ENCODE measurements at regions not wholly inside any gene's neighbourhood (a gene's known extent, or its start where the extent isn't known, plus 50 kb on each side); places are given as distances from the start of the nearest gene placed in this dataset.

DNA sequence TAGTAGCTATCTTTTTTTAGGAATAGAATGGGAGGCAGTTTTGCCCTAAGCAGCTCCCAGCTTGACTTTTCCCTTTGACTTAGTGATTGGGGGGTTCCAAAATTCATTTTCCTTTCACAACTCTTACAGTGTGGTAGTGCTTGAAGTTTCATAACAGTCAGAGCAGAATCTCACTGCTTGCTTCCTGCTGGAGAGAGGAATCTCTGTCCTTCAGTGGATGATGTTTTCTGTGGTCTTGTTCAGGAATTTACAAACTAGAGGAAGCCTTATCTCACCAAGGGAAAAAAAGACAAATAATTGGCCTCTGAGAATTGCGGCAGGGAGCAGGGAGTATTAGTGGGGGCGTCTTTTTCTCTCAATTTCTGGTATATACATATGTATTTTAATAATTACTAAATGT is 326.6 kb upstream of the C2CD4B start:
- intact Hi-C loops (cut with micrococcal nuclease; ENCODE audit: unreplicated experiment), result no loop called here
- H3K4me3 ChIP-seq (ENCODE audit: low read depth, low read length, poor library complexity, severe bottlenecking), result no peak overlapping the region
- BruUV-seq (replicated peaks), result no TSS peak

DNA sequence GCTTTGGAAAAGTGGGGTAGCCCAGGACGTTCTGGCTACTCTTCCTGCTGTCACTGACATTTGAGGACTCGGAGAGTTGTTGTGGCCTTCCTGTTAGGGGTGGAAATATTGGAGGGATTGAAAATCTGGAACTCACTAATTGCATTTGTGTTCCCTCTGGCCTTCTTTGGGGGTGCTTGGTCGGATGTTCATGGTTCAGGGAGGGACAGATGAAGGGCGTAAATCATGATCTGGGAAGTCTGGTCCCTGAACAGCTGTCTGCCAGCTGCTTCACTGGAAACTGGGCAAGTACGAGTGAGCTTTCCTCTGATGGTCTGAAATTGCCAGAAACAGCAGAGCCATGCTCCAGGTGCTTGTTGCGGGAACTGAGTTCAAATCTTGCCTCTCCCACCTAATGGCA is 327.8 kb upstream of the C2CD4B start:
- no TSS peak for BruUV-seq (replicated peaks)
- no peak for DNase-seq (ENCODE audit: low spot score)
- ChIA-PET POLR2A (ENCODE audit: low non-redundant PET) (no interaction called here), CTCF (no interaction called here)
- H3K4me3 ChIP-seq (ENCODE audit: low read depth, low read length, poor library complexity, severe bottlenecking), result no peak overlapping the region
- no peaks in the 10 kb centered on the region for H3K27me3 ChIP-seq (replicated peaks; ENCODE audit: insufficient read depth, low read depth, low read length, poor library complexity)
- no peak overlapping the region for H3K27ac ChIP-seq (ENCODE audit: low read depth, low read length, poor library complexity, severe bottlenecking)
- H3K36me3 ChIP-seq (ENCODE audit: insufficient read depth, low read length, poor library complexity, severe bottlenecking), result no peaks in the 10 kb centered on the region
- no peaks in the 10 kb centered on the region for H3K9me3 ChIP-seq (ENCODE audit: low read depth, low read length, poor library complexity, severe bottlenecking)
- intact Hi-C loops (cut with micrococcal nuclease; ENCODE audit: unreplicated experiment), result no loop called here
- no peaks in the 10 kb centered on the region for H3K4me1 ChIP-seq (ENCODE audit: insufficient read depth, low read length, poor library complexity, severe bottlenecking)
- no peak for TF ChIP-seq EZH2 (IDR thresholded peaks at IDR 0.05; ENCODE audit: borderline replicate concordance, low read depth, low read length, poor library complexity, severe bottlenecking)
- TF ChIP-seq, protein P1, sequence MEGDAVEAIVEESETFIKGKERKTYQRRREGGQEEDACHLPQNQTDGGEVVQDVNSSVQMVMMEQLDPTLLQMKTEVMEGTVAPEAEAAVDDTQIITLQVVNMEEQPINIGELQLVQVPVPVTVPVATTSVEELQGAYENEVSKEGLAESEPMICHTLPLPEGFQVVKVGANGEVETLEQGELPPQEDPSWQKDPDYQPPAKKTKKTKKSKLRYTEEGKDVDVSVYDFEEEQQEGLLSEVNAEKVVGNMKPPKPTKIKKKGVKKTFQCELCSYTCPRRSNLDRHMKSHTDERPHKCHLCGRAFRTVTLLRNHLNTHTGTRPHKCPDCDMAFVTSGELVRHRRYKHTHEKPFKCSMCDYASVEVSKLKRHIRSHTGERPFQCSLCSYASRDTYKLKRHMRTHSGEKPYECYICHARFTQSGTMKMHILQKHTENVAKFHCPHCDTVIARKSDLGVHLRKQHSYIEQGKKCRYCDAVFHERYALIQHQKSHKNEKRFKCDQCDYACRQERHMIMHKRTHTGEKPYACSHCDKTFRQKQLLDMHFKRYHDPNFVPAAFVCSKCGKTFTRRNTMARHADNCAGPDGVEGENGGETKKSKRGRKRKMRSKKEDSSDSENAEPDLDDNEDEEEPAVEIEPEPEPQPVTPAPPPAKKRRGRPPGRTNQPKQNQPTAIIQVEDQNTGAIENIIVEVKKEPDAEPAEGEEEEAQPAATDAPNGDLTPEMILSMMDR (conservative IDR thresholded peaks at IDR 0.05; ENCODE audit: low read depth, low read length), result no peak

More for the DNA sequence above, 326.6 kb upstream of the C2CD4B start:
- no peak for DNase-seq (ENCODE audit: low spot score)
- H3K4me1 ChIP-seq (ENCODE audit: insufficient read depth, low read length, poor library complexity, severe bottlenecking), result no peaks in the 10 kb centered on the region
- POLR2A ChIA-PET (ENCODE audit: low non-redundant PET), result no interaction called here
- H3K36me3 ChIP-seq (ENCODE audit: insufficient read depth, low read length, poor library complexity, severe bottlenecking), result no peaks in the 10 kb centered on the region
- H3K9me3 ChIP-seq (ENCODE audit: low read depth, low read length, poor library complexity, severe bottlenecking), result no peaks in the 10 kb centered on the region
- CTCF ChIA-PET, result no interaction called here
- no peaks in the 10 kb centered on the region for H3K27me3 ChIP-seq (replicated peaks; ENCODE audit: insufficient read depth, low read depth, low read length, poor library complexity)
- TF ChIP-seq EZH2 (IDR thresholded peaks at IDR 0.05; ENCODE audit: borderline replicate concordance, low read depth, low read length, poor library complexity, severe bottlenecking), result no peak
- TF ChIP-seq, protein P1 (conservative IDR thresholded peaks at IDR 0.05; ENCODE audit: low read depth, low read length), result no peak
- no peak overlapping the region for H3K27ac ChIP-seq (ENCODE audit: low read depth, low read length, poor library complexity, severe bottlenecking)

DNA sequence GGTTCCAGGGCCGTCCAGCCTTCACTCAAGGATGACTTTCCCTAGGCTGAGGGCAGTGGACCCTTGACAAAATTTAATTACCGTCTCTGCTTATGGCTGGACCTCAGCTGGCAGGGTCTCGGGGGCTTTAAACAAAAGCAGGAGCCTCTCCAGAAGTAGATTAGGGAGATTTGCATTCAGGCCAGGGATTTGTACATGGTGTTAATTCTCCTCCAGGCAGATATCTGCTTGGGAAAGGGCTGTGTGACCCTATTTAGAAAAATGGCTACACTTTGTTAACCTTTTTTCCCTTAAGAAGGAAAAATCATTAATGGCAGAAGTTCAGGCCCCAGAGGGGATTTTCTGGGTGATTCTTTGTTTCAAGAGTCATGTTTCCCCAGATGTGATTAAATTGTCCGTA is 329.1 kb upstream of the C2CD4B start:
- H3K27me3 ChIP-seq (replicated peaks; ENCODE audit: insufficient read depth, low read depth, low read length, poor library complexity), result no peaks in the 10 kb centered on the region
- H3K27ac ChIP-seq (ENCODE audit: low read depth, low read length, poor library complexity, severe bottlenecking), result no peak overlapping the region
- no peak for DNase-seq (ENCODE audit: low spot score)
- no peaks in the 10 kb centered on the region for H3K36me3 ChIP-seq (ENCODE audit: insufficient read depth, low read length, poor library complexity, severe bottlenecking)
- no peak overlapping the region for H3K4me3 ChIP-seq (ENCODE audit: low read depth, low read length, poor library complexity, severe bottlenecking)
- CTCF ChIA-PET, result no interaction called here
- no peaks in the 10 kb centered on the region for H3K9me3 ChIP-seq (ENCODE audit: low read depth, low read length, poor library complexity, severe bottlenecking)
- no TSS peak for BruUV-seq (replicated peaks)
- intact Hi-C loops (cut with micrococcal nuclease; ENCODE audit: unreplicated experiment), result no loop called here
- TF ChIP-seq, protein P1 (conservative IDR thresholded peaks at IDR 0.05; ENCODE audit: low read depth, low read length), result no peak
- no peak for TF ChIP-seq EZH2 (IDR thresholded peaks at IDR 0.05; ENCODE audit: borderline replicate concordance, low read depth, low read length, poor library complexity, severe bottlenecking)
- POLR2A ChIA-PET (ENCODE audit: low non-redundant PET), result no interaction called here
- no peaks in the 10 kb centered on the region for H3K4me1 ChIP-seq (ENCODE audit: insufficient read depth, low read length, poor library complexity, severe bottlenecking)

Data from A673 (cell line).